ENCODE measurements at regions not wholly inside any gene's neighbourhood (a gene's known extent, or its start where the extent isn't known, plus 50 kb on each side); places are given as distances from the start of the nearest gene placed in this dataset.
A peak's percentile ranks its signal among the peaks of the same experiment; 100 is the strongest.

DNA sequence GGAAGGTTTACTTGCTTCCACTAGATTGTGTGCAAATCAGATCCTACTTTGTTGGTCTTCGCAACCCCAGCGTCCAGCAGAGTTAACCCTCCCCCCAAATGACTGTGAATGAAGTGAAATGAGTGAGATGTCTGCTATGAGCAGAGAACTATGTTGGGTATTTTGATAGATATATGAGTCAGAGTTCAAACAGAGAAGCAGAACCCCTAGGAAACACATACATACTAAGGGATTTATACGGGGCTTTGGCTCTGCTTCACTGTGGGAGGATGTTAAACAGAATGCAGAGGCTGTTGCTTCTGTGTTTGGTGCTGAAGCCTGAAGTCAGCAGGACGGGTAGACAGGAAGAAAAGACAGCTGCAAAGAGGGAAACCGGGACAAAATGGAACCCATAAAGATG is 197.0 kb downstream of the MZT1 start:
- H3K4me1 ChIP-seq: no peaks in the 10 kb centered on the region
- DNase-seq: no peak
- no peaks in the 10 kb centered on the region for H3K36me3 ChIP-seq
- H3K9me3 ChIP-seq (replicated peaks): no peaks in the 10 kb centered on the region
- no peaks in the 10 kb centered on the region for H3K27me3 ChIP-seq
- no peak overlapping the region for H3K27ac ChIP-seq
- no peak overlapping the region for H3K4me3 ChIP-seq

- Histone ChIP-seq H3K36me3 (no peaks in the 10 kb centered on the region), H3K4me3 (no peak overlapping the region), H3K27ac (no peak overlapping the region), H3K27me3 (no peaks in the 10 kb centered on the region), H3K9me3 (replicated peaks) (no peaks in the 10 kb centered on the region), H3K4me1 (no peaks in the 10 kb centered on the region)
- no peak for DNase-seq
These were observed 200.1 kb downstream of the MZT1 start for GRCh38 chr13:72527333-72527732.

GRCh38 chr13:72523593-72523992 is 203.8 kb downstream of the MZT1 start:
- H3K4me1 ChIP-seq: no peaks in the 10 kb centered on the region

GRCh38 chr13:72523049-72523448 is 204.4 kb downstream of the MZT1 start:
- Histone ChIP-seq H3K27me3 (no peaks in the 10 kb centered on the region), H3K4me1 (no peaks in the 10 kb centered on the region), H3K36me3 (no peaks in the 10 kb centered on the region), H3K4me3 (no peak overlapping the region), H3K9me3 (replicated peaks) (no peaks in the 10 kb centered on the region), H3K27ac (no peak overlapping the region)
- no peak for DNase-seq

More at GRCh38 chr13:72523593-72523992, 203.8 kb downstream of the MZT1 start:
- Histone ChIP-seq H3K36me3 (no peaks in the 10 kb centered on the region), H3K27me3 (no peaks in the 10 kb centered on the region), H3K4me3 (no peak overlapping the region), H3K9me3 (replicated peaks) (no peaks in the 10 kb centered on the region), H3K27ac (no peak overlapping the region)
- DNase-seq: no peak

GRCh38 chr13:72521940-72522661 is 205.3 kb downstream of the MZT1 start:
- Histone ChIP-seq H3K36me3 (no peaks in the 10 kb centered on the region), H3K4me3 (no peak overlapping the region), H3K27me3 (no peaks in the 10 kb centered on the region), H3K27ac (no peak overlapping the region), H3K9me3 (replicated peaks) (no peaks in the 10 kb centered on the region), H3K4me1 (no peaks in the 10 kb centered on the region)
- DNase-seq: no peak

- Histone ChIP-seq H3K27ac (peak overlapping the region; percentile 9; the same call in 1 of the 2 replicates), H3K36me3 (no peaks in the 10 kb centered on the region), H3K4me1 (peaks cover 12% of the 10 kb centered on the region; the same call in 1 of the 2 replicates), H3K9me3 (replicated peaks) (no peaks in the 10 kb centered on the region), H3K4me3 (no peak overlapping the region), H3K27me3 (no peaks in the 10 kb centered on the region)
- peak in 1 of 2 experiments; percentile 46 for DNase-seq
These were observed 213.3 kb downstream of the MZT1 start for GRCh38 chr13:72514146-72514545.

- Histone ChIP-seq H3K9me3 (replicated peaks) (no peaks in the 10 kb centered on the region), H3K27ac (peak overlapping the region; percentile 70), H3K36me3 (no peaks in the 10 kb centered on the region), H3K4me3 (peak overlapping the region; percentile 44), H3K4me1 (peaks cover 11% of the 10 kb centered on the region; the same call in 1 of the 2 replicates), H3K27me3 (no peaks in the 10 kb centered on the region)
- no peak for DNase-seq
These were observed 219.0 kb downstream of the MZT1 start for GRCh38 chr13:72508392-72508791.

GRCh38 chr13:72507416-72508199 is 219.8 kb downstream of the MZT1 start:
- peak; percentile 29 to 58 for DNase-seq
- Histone ChIP-seq H3K36me3 (no peaks in the 10 kb centered on the region), H3K4me3 (peak overlapping the region; percentile 44), H3K4me1 (peaks cover 11% of the 10 kb centered on the region; the same call in 1 of the 2 replicates), H3K27ac (peak overlapping the region; percentile 70), H3K9me3 (replicated peaks) (no peaks in the 10 kb centered on the region), H3K27me3 (no peaks in the 10 kb centered on the region)

- no peak overlapping the region; the same call in 1 of the 2 replicates for H3K27ac ChIP-seq
- H3K4me1 ChIP-seq: peaks cover 11% of the 10 kb centered on the region; the same call in 1 of the 2 replicates
- H3K36me3 ChIP-seq: no peaks in the 10 kb centered on the region
- no peak for DNase-seq
- H3K27me3 ChIP-seq: no peaks in the 10 kb centered on the region
- H3K9me3 ChIP-seq (replicated peaks): no peaks in the 10 kb centered on the region
- H3K4me3 ChIP-seq: no peak overlapping the region
These were observed 220.7 kb downstream of the MZT1 start for GRCh38 chr13:72506706-72507105.

DNA sequence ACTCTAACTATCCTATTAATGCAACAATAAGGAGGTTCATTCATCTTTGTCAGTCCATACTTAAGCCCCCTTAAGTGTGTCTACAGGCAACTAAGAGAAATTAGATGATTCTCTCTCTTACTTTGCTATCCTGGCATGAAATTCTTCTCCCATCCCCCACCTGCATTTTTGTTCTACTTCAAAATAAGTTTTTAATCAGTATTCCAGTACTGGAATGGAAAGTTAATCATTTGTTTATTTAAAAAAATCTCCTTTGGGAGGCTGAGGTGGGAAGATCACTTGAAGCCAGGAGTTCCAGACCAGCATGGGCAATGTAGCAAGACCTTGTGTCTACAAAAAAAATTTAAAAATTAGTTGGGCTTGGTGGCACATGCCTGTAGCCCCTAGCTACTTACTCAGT is 222.1 kb downstream of the MZT1 start:
- no peaks in the 10 kb centered on the region for H3K27me3 ChIP-seq

DNA sequence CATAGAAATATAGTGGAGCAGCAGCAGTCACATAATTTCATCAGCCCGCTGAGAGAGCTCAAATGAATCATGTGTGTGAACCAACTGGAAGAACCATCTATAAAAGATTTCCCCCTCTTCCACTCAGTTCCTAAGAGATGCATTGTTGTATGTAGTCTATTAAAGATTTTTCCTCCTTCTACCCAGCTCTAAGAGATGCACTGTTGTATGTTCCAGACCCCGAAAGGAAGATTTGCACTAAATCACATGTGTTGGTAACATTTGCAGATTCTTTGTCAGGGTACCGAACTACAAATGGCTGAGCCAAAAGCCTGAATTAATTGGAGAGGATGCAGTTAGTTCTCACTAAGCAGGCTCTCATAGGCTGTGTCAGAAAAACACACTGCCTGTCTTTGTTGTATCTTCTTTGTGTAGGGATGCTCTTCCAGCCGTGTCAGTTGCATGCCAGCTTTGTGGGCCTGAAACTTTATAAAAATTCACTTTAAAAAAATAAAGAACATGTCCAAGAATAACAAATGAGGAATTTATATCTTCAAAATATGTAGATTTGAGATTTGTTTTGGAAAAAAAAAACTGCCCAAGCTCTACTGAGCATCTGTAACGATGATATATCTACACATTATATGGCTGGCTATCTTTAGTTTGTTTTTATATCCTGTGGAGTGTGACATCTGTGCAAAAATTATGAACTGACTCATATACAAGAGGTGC is 223.1 kb downstream of the MZT1 start:
- H3K4me3 ChIP-seq: peak overlapping the region; percentile 17; the same call in 1 of the 2 replicates
- H3K36me3 ChIP-seq: no peaks in the 10 kb centered on the region
- peaks cover 11% of the 10 kb centered on the region; the same call in 1 of the 2 replicates for H3K4me1 ChIP-seq
- H3K27ac ChIP-seq: peak overlapping the region; percentile 40
- peak; percentile 9 to 47 for DNase-seq
- H3K9me3 ChIP-seq (replicated peaks): no peaks in the 10 kb centered on the region
- no peaks in the 10 kb centered on the region for H3K27me3 ChIP-seq

More for the DNA sequence above, 222.1 kb downstream of the MZT1 start:
- no peak overlapping the region for H3K4me3 ChIP-seq
- peaks cover 11% of the 10 kb centered on the region; the same call in 1 of the 2 replicates for H3K4me1 ChIP-seq
- H3K27ac ChIP-seq: no peak overlapping the region
- DNase-seq: no peak
- H3K9me3 ChIP-seq (replicated peaks): no peaks in the 10 kb centered on the region
- H3K36me3 ChIP-seq: no peaks in the 10 kb centered on the region

DNA sequence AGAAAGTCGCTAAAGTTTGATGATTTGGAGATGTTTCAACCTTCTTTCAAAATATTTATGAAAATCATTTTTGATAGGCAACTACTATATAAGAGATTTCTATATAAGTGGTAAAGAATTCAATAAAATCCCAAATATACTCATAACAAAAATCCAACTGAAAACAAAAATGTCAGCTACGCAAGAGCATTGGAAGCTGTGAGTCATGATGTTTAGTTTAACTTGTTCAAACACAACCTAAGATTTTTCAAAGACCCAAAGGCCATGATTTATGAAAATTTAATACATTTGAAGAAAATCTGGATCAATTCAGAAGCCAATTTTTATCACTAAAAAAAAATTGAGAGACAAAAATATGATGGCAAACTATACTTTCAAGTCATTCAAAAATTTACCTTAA is 226.6 kb downstream of the MZT1 start:
- Histone ChIP-seq H3K9me3 (replicated peaks) (no peaks in the 10 kb centered on the region), H3K4me3 (no peak overlapping the region), H3K27me3 (no peaks in the 10 kb centered on the region), H3K27ac (no peak overlapping the region), H3K36me3 (no peaks in the 10 kb centered on the region), H3K4me1 (peaks cover 11% of the 10 kb centered on the region; the same call in 1 of the 2 replicates)
- DNase-seq: no peak

GRCh38 chr13:72495681-72496080 is 231.7 kb downstream of the MZT1 start:
- H3K27me3 ChIP-seq: no peaks in the 10 kb centered on the region
- H3K4me1 ChIP-seq: peaks cover 4% of the 10 kb centered on the region; the same call in 1 of the 2 replicates
- no peak overlapping the region for H3K4me3 ChIP-seq
- DNase-seq: peak; percentile 4 to 33
- H3K27ac ChIP-seq: no peak overlapping the region
- H3K36me3 ChIP-seq: no peaks in the 10 kb centered on the region
- no peaks in the 10 kb centered on the region for H3K9me3 ChIP-seq (replicated peaks)

GRCh38 chr13:72489751-72490150 is 237.7 kb downstream of the MZT1 start:
- no peak overlapping the region for H3K4me3 ChIP-seq
- H3K9me3 ChIP-seq (replicated peaks): no peaks in the 10 kb centered on the region
- H3K27me3 ChIP-seq: no peaks in the 10 kb centered on the region
- H3K27ac ChIP-seq: no peak overlapping the region
- H3K36me3 ChIP-seq: no peaks in the 10 kb centered on the region
- no peaks in the 10 kb centered on the region for H3K4me1 ChIP-seq
- DNase-seq: no peak

DNA sequence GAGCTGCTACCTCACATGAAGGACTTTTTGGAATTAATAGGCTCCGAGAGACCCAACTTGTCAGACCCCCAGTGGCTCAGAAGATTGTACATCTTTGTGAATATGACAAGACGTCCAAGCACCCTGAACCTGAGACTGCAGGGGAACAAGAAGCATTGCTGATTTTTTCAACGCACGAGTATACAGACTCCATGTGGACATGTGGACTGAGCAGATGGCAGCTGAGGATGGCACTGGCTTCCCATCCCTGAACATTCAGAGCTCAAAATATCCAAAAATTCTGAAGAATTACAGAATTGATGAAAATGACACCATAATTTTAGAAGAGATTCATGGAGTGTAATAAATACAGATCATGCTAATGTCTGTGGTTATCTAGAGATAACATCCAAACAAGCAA is 254.1 kb downstream of the MZT1 start:
- no peak overlapping the region for H3K27ac ChIP-seq
- H3K27me3 ChIP-seq: no peaks in the 10 kb centered on the region
- H3K4me3 ChIP-seq: no peak overlapping the region
- peaks cover 3% of the 10 kb centered on the region; the same call in 1 of the 2 replicates for H3K9me3 ChIP-seq (replicated peaks)
- no peak for DNase-seq
- no peaks in the 10 kb centered on the region for H3K4me1 ChIP-seq
- H3K36me3 ChIP-seq: no peaks in the 10 kb centered on the region
